T-cell (primary cell): ENCODE measurements at regions not wholly inside any gene's neighbourhood (a gene's known extent, or its start where the extent isn't known, plus 50 kb on each side); places are given as distances from the start of the nearest gene placed in this dataset.

Experiments
- ATAC-seq, 4 experiments: fragments of 200-7000 bp in 3 of 4; fragments of 150-1000 bp in 1 of 4; cut with Tn5 transposase; replicated peaks in 1 of 4; 1 replicate in 3 of 4; 2 replicates in 1 of 4; pipeline ENCODE4 v1.10.0; 2021; ENCODE audit warnings: moderate library complexity in 3 of 4, mild to moderate bottlenecking in 2 of 4, moderate number of reproducible peaks in 1 of 4
- CTCF ChIA-PET, 2 donors: fragments of 300-600 bp; sonication (Branson Sonifier 250); formaldehyde crosslinking; loops; one replicate each; lab custom pipeline; 2022; ENCODE audit warnings: antibody characterized with exemption in 2 of 2; lab: Charles Lee
- POLR2A ChIA-PET, 2 donors: fragments of 300-600 bp; sonication (Branson Sonifier 250); formaldehyde crosslinking; loops; one replicate each; lab custom pipeline; 2022; ENCODE audit warnings: antibody characterized with exemption in 2 of 2; lab: Charles Lee
- DNase-seq, 35 experiments: peaks; one replicate each; pipeline versions ENCODE4 v3.0.0 to v3.0.0-alpha.2; 2013 to 2023
- H3K27ac ChIP-seq: one replicate; pipeline ENCODE4 v1.5.1; 2013; ENCODE audit warnings: low read length
- H3K27me3 ChIP-seq, 2 experiments: replicated peaks in 1 of 2; 1 replicate in 1 of 2; 2 replicates in 1 of 2; pipeline versions ENCODE4 v1.6.1 to v1.7.0; 2013; ENCODE audit warnings: low read length in 1 of 2, mixed read lengths in 1 of 2; ENCODE audit not compliant: control insufficient read depth in 2 of 2, insufficient read depth in 2 of 2; ENCODE audit errors: extremely low read depth in 1 of 2
- H3K36me3 ChIP-seq, 2 donors: 1 replicate in 1 of 2; 2 replicates in 1 of 2; pipeline versions ENCODE4 v1.6.1 to v1.7.0; 2013; ENCODE audit warnings: low read length in 1 of 2; ENCODE audit not compliant: control insufficient read depth in 2 of 2, insufficient read depth in 1 of 2; ENCODE audit errors: extremely low read depth in 1 of 2
- H3K4me1 ChIP-seq, 2 experiments: 1 replicate in 1 of 2; 2 replicates in 1 of 2; pipeline versions ENCODE4 v1.6.1 to v1.7.0; 2013; ENCODE audit warnings: low read length in 2 of 2, mixed read lengths in 1 of 2; ENCODE audit not compliant: insufficient read depth in 2 of 2, control insufficient read depth in 1 of 2; ENCODE audit errors: extremely low read depth in 1 of 2
- H3K4me3 ChIP-seq, 2 donors: 1 replicate in 1 of 2; 2 replicates in 1 of 2; pipeline versions ENCODE4 v1.5.1 to v1.7.0; 2013; ENCODE audit warnings: mild to moderate bottlenecking in 2 of 2, low read length in 1 of 2, moderate library complexity in 1 of 2; ENCODE audit not compliant: control insufficient read depth in 1 of 2; ENCODE audit errors: extremely low read depth in 1 of 2
- H3K9me3 ChIP-seq: 2 replicates; pipeline ENCODE4 v1.7.0; 2013
- H3K27ac Mint-ChIP-seq, 2 donors: one replicate each; pipeline ENCODE4 v1.8.0; 2020 to 2021; ENCODE audit warnings: mild to moderate bottlenecking in 2 of 2, mixed read lengths in 2 of 2
- H3K27me3 Mint-ChIP-seq, 2 donors: one replicate each; pipeline ENCODE4 v1.8.0; 2021 to 2022; ENCODE audit warnings: mixed read lengths in 2 of 2
- H3K36me3 Mint-ChIP-seq: one replicate; pipeline ENCODE4 v1.8.0; 2021; ENCODE audit warnings: mixed read lengths
- H3K4me1 Mint-ChIP-seq, 3 donors: one replicate each; pipeline ENCODE4 v1.8.0; 2020 to 2022; ENCODE audit warnings: mixed read lengths in 3 of 3, mild to moderate bottlenecking in 1 of 3
- H3K4me3 Mint-ChIP-seq, 3 donors: one replicate each; pipeline ENCODE4 v1.8.0; 2020 to 2022; ENCODE audit warnings: mild to moderate bottlenecking in 3 of 3, mixed read lengths in 3 of 3, moderate library complexity in 3 of 3
- H3K9me3 Mint-ChIP-seq, 3 donors: one replicate each; pipeline ENCODE4 v1.8.0; 2020 to 2022; ENCODE audit warnings: mixed read lengths in 3 of 3
- WGBS: methylation state at CpG from one replicate; pipeline ENCODE4 v1.1.5; 2013; ENCODE audit warnings: missing lambda C conversion rate; ENCODE audit not compliant: insufficient coverage; 5-methylcytosine and 5-hydroxymethylcytosine counted together

DNA sequence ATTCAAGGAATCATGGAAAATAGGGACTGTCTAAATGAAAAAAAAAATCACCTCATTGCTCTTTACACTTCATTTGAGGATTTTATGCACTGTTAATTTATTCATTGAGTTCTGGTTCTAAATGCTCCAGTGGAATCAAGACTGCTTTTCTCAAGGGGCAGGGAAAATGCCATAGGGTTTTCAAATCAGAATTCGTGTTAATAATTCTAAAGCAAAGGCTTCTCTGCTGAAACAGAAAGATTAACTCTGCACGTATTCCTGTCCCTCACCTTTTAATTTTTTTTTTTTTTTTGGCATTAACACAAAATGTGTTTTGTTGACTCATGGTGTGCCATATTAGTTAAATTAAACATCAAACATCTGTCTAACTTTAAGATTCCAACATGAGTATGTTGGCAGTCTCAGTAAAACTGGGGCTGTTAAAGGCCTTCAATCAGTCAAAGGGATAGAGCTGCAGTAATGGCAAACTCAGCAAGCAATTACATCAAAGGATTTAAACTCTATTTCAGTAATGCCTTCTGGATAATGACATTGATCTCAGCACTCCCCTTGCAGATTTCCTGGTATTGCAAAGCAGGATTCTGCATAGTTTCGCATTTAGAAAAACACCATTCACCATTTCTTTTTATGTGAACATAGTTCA is 878.1 kb downstream of the RAPGEF2 start:
- Mint-ChIP-seq H3K27ac (no peak overlapping the region), H3K36me3 (no peaks in the 10 kb centered on the region), H3K4me3 (no peak overlapping the region), H3K9me3 (peaks cover 7 to 15% (median 9%) of the 10 kb centered on the region in 3 donors), H3K27me3 (no peaks in the 10 kb centered on the region), H3K4me1 (no peaks in the 10 kb centered on the region)
- ChIA-PET CTCF (no interaction called here), POLR2A (no interaction called here)
- H3K4me1 ChIP-seq, result no peaks in the 10 kb centered on the region
- no peak overlapping the region for H3K4me3 ChIP-seq
- H3K27me3 ChIP-seq, result no peaks in the 10 kb centered on the region
- WGBS, result 80% methylated on average over 2 of the region's 3 CpGs
- DNase-seq, result no peak
- no peaks in the 10 kb centered on the region for H3K36me3 ChIP-seq
- H3K9me3 ChIP-seq, result no peaks in the 10 kb centered on the region
- H3K27ac ChIP-seq, result no peak overlapping the region
- no peak for ATAC-seq

DNA sequence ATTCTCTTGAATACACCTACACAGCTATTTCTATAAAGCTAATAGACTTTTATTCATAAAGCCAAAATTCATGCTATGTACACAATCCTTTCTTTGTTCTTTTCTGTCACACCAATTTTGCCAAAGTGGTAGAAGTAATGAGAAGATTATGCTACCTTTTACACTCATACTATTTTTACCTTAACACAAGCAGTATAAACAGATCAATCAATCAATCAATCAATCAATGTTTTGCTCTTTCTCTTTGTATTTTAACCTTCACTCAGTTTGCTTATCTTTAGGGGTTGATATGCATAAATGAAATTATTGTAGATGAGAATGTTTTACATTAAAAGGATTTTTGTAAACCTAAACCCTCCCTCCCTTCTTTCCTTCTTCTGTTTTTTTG is 878.6 kb downstream of the RAPGEF2 start:
- no peaks in the 10 kb centered on the region for H3K4me1 Mint-ChIP-seq
- Histone ChIP-seq H3K36me3 (no peaks in the 10 kb centered on the region), H3K9me3 (no peaks in the 10 kb centered on the region), H3K4me1 (no peaks in the 10 kb centered on the region), H3K27me3 (no peaks in the 10 kb centered on the region), H3K4me3 (no peak overlapping the region), H3K27ac (no peak overlapping the region)
- H3K36me3 Mint-ChIP-seq, result no peaks in the 10 kb centered on the region
- ATAC-seq (no peak), DNase-seq (no peak)
- POLR2A ChIA-PET, result no interaction called here
- no peaks in the 10 kb centered on the region for H3K27me3 Mint-ChIP-seq
- peaks cover 2 to 15% (median 9%) of the 10 kb centered on the region in 3 donors for H3K9me3 Mint-ChIP-seq
- CTCF ChIA-PET, result no interaction called here
- no peak overlapping the region for H3K4me3 Mint-ChIP-seq
- H3K27ac Mint-ChIP-seq, result no peak overlapping the region

DNA sequence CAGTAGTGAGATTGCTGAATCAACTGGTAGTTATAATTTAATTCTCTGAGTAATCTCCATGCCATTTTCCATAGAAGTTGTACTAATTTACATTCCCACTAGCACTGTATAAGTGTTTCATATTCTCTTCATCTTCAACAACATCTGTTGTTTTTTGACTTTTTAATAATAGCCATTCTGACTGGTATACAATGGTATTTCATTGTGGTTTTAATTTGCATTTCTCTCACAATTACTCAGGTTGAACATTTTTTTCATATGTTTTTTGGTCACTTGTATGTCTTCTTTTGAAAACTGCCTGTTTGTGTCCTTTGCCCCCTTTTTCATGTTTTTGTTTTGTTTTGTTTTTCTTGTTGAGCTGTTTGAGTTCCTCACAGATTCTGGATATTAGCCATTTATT is 880.2 kb downstream of the RAPGEF2 start:
- Mint-ChIP-seq H3K27me3 (no peaks in the 10 kb centered on the region), H3K4me3 (no peak overlapping the region), H3K9me3 (peaks cover 3 to 12% (median 6%) of the 10 kb centered on the region in 3 donors), H3K27ac (no peak overlapping the region), H3K4me1 (no peaks in the 10 kb centered on the region), H3K36me3 (no peaks in the 10 kb centered on the region)
- Histone ChIP-seq H3K36me3 (no peaks in the 10 kb centered on the region), H3K4me1 (no peaks in the 10 kb centered on the region), H3K9me3 (no peaks in the 10 kb centered on the region), H3K27me3 (no peaks in the 10 kb centered on the region), H3K27ac (no peak overlapping the region), H3K4me3 (no peak overlapping the region)
- ChIA-PET POLR2A (no interaction called here), CTCF (no interaction called here)
- no peak for DNase-seq
- no peak for ATAC-seq

DNA sequence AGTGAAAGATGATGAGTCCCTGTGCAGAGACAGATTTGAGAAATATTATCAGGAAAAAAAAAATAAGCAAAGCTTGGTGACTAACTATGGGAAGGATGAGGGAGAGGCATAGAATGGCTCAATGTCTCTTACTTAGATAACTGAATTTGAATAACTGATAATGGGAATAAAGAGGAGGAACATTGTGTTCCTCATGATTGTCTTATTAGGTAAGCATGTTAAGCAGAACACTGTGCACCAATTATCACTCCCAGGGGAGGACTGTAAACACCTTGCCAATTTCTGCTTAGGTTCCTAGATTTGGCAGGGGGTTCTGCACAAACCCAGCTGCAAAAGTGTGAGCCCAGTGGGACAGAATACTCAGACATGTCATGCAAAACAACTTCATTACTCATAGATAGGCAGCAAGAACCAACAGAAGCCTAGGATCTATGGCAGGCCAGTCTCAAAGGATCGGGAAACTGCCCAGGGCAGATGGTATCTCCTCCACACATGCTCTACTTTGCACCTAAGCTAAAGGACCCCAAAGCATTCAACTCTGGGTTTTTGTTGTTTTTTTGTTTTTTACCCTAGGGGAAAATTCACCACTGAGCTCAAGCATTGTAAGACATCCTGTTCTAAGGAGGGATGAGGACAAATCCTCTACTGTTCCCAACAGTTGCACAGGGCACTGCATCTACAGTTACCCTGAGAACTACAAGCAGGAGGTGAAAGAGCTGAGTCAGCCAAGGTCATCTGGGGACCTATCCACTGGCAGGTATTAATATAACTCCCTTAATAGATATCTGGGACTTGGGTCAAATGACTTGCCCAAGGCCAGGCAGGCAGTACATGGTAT is 907.0 kb downstream of the RAPGEF2 start:
- no peak for ATAC-seq
- no peak overlapping the region for H3K27ac ChIP-seq
- no peaks in the 10 kb centered on the region for H3K27me3 ChIP-seq
- H3K9me3 Mint-ChIP-seq, result peaks cover 11 to 34% (median 13%) of the 10 kb centered on the region in 3 donors
- no peaks in the 10 kb centered on the region for H3K4me1 ChIP-seq
- no CpG with 5 or more reads among the region's 1 CpG for WGBS
- no peak overlapping the region for H3K27ac Mint-ChIP-seq
- H3K4me1 Mint-ChIP-seq, result no peaks in the 10 kb centered on the region
- H3K9me3 ChIP-seq, result no peaks in the 10 kb centered on the region
- H3K4me3 Mint-ChIP-seq, result no peak overlapping the region
- no peaks in the 10 kb centered on the region for H3K36me3 ChIP-seq
- H3K36me3 Mint-ChIP-seq, result no peaks in the 10 kb centered on the region
- H3K4me3 ChIP-seq, result no peak overlapping the region
- no peaks in the 10 kb centered on the region for H3K27me3 Mint-ChIP-seq
- DNase-seq, result no peak
- ChIA-PET POLR2A (no interaction called here), CTCF (no interaction called here)

DNA sequence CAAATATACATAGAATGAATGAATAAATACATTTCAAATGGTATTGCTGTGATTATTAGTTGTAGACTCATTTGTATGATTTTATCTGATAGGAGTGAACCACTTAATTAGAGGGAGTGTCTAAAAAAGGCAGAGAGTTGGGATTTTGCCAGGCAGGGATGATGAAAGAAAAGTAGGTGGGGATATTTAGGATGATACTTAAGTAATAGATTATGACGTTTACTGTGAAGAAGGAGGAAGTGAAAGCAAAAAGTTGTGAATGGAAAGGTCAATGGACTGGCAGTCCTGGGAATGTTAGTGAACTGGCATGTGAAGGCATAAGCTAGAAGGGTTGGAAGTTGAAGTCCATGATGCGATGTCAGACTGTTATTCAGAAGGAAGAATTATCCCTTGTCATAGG is 917.1 kb downstream of the RAPGEF2 start:
- no peaks in the 10 kb centered on the region for H3K4me1 Mint-ChIP-seq
- Histone ChIP-seq H3K27ac (no peak overlapping the region), H3K36me3 (no peaks in the 10 kb centered on the region), H3K4me1 (no peaks in the 10 kb centered on the region), H3K9me3 (no peaks in the 10 kb centered on the region), H3K4me3 (no peak overlapping the region), H3K27me3 (no peaks in the 10 kb centered on the region)
- 67% methylated on average over 1 of the region's 2 CpGs for WGBS
- peaks cover 17 to 33% (median 19%) of the 10 kb centered on the region in 3 donors for H3K9me3 Mint-ChIP-seq
- H3K27me3 Mint-ChIP-seq, result no peaks in the 10 kb centered on the region
- POLR2A ChIA-PET, result no interaction called here
- no peaks in the 10 kb centered on the region for H3K36me3 Mint-ChIP-seq
- DNase-seq (no peak), ATAC-seq (no peak)
- CTCF ChIA-PET, result no interaction called here
- H3K27ac Mint-ChIP-seq, result no peak overlapping the region
- no peak overlapping the region for H3K4me3 Mint-ChIP-seq

DNA sequence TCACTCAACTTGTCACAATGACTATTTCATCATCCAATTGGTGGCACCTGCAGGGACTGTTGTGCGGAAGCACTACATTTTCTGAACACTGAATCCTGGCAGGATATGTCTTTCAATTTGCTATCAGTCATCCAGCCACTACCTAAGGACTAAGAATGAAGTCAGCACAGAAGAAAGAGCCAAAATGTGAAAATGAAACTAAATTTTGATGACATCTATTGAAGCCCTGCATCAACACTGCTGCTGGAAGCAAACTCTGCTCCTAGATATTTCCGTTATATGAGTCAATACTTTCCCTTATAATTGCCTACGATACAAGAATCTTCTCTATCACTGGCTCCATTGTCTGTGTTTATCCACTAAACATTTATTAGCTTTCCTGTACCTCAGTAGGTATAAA is 917.9 kb downstream of the RAPGEF2 start:
- Mint-ChIP-seq H3K27ac (no peak overlapping the region), H3K27me3 (no peaks in the 10 kb centered on the region), H3K36me3 (no peaks in the 10 kb centered on the region), H3K4me1 (no peaks in the 10 kb centered on the region), H3K4me3 (no peak overlapping the region), H3K9me3 (peaks cover 17 to 33% (median 18%) of the 10 kb centered on the region in 3 donors)
- ChIA-PET CTCF (no interaction called here), POLR2A (no interaction called here)
- ATAC-seq, result no peak
- Histone ChIP-seq H3K4me3 (no peak overlapping the region), H3K36me3 (no peaks in the 10 kb centered on the region), H3K9me3 (no peaks in the 10 kb centered on the region), H3K27me3 (no peaks in the 10 kb centered on the region), H3K27ac (no peak overlapping the region), H3K4me1 (no peaks in the 10 kb centered on the region)
- 100% methylated on average over 1 of the region's 3 CpGs for WGBS
- no peak for DNase-seq
